Activated CD4-positive, alpha-beta T cell treated with anti-CD3 and anti-CD28 coated beads for 36 hours (primary cell): ENCODE measurements at regions not wholly inside any gene's neighbourhood (a gene's known extent, or its start where the extent isn't known, plus 50 kb on each side); places are given as distances from the start of the nearest gene placed in this dataset.
"Not testable (repeated sequence)": the region's sequence is repeated elsewhere in the genome, so short reads cannot be mapped to it uniquely, and the experiment has no call there.

ENCODE experiments used
- ATAC-seq: fragments of 200-7000 bp; cut with Tn5 transposase; one replicate; pipeline ENCODE4 v1.10.0; 2021; ENCODE audit warnings: mild to moderate bottlenecking, moderate library complexity
- CTCF ChIA-PET: fragments of 350-600 bp; sonication (Branson Sonifier 250); formaldehyde crosslinking; loops from one replicate; lab custom pipeline; 2021; ENCODE audit warnings: antibody characterized with exemption; lab: Charles Lee
- POLR2A ChIA-PET: fragments of 350-600 bp; sonication (Branson Sonifier 250); formaldehyde crosslinking; loops from one replicate; lab custom pipeline; 2021; ENCODE audit warnings: antibody characterized with exemption, inconsistent platforms; lab: Charles Lee
- DNase-seq: peaks from one replicate; pipeline ENCODE4 v3.0.0-alpha.2; 2020
- H3K27ac Mint-ChIP-seq: one replicate; pipeline ENCODE4 v1.8.0; 2021; ENCODE audit warnings: mixed read lengths
- H3K27me3 Mint-ChIP-seq: one replicate; pipeline ENCODE4 v1.8.0; 2021; ENCODE audit warnings: mixed read lengths
- H3K36me3 Mint-ChIP-seq: one replicate; pipeline ENCODE4 v1.8.0; 2021; ENCODE audit warnings: low read depth, mixed read lengths
- H3K4me1 Mint-ChIP-seq: one replicate; pipeline ENCODE4 v1.8.0; 2021; ENCODE audit warnings: mixed read lengths
- H3K4me3 Mint-ChIP-seq: one replicate; pipeline ENCODE4 v1.8.0; 2021; ENCODE audit warnings: mild to moderate bottlenecking, moderate library complexity, mixed read lengths
- H3K9me3 Mint-ChIP-seq: one replicate; pipeline ENCODE4 v1.8.0; 2021; ENCODE audit warnings: low read depth, mixed read lengths
- intact Hi-C, 2 experiments: fragments of 100-400 bp; cut with DNase I in 1 of 2; cut with micrococcal nuclease in 1 of 2; formaldehyde crosslinking; loops; one replicate each; pipeline versions ENCODE4 v1.14.2 to v1.15.1; 2022 to 2024; cut with DNase I, micrococcal nuclease

DNA sequence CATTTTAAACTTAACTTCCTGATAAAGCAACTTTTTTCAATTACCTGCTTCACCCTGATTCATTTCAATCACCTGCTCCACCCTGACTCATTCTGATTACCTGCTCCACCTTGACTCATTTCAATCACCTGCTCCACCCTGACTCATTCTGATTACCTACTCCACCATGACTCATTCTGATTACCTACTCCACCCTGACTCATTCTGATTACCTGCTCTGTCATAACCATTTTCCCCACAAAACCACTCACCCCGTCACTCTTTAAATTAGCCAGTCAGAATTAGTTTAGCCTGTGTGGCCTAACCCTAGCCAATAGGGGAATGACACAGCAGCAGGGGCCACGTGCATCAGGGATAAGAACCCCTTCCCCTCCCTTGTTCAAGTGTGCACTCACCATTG lies 300.5 kb downstream of the PAPSS1 start:
- H3K4me1 Mint-ChIP-seq, H3K36me3 Mint-ChIP-seq, CTCF ChIA-PET, H3K27me3 Mint-ChIP-seq, H3K9me3 Mint-ChIP-seq, H3K27ac Mint-ChIP-seq, H3K4me3 Mint-ChIP-seq, POLR2A ChIA-PET: not testable (repeated sequence)
- peak; percentile 63 for ATAC-seq
- intact Hi-C loops: loop anchor here in 1 of 2 experiments (1.0 kb wide), 1 partner anchor 301 kb away; the partner anchor contains the start of gene PAPSS1
- DNase-seq: peak; percentile 47

DNA sequence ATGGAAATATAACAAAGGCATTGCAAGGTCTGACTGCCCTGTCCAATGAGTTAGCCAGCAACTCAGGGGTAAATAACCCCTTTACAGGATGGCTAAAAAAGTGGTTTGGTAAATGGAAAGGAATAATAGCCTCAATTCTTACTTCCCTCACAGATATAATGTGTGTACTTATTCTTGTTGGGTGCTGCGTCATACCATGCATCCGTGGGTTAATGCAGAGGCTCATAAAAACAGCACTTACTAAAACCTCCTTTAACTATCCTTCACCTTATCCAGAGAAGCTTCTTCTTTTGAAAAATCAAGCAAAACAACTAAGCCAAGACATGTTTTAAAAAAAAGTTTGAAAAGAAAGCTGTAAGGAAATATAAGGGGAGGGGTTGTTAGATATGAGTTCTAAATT lies 301.0 kb downstream of the PAPSS1 start:
- POLR2A ChIA-PET: no interaction called here

DNA sequence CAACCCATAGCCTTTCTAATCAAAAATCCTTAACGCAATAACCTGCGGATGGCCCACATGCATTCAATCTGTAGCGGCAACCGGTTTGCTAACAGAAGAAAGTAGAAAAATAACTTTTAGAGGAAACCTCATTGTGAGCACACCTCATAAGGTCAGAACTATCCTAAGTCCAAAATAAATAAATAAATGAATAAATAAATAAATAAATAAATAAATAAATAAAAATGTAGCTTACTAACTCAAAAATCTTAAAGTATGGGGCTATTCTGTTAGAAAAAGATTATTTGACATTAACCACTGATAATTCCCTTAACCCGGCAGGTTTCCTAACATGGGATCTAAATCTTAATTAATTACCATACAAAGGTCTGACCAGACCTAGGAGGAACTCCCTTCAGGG lies 304.5 kb downstream of the PAPSS1 start:
- H3K4me3 Mint-ChIP-seq, POLR2A ChIA-PET, H3K9me3 Mint-ChIP-seq, H3K4me1 Mint-ChIP-seq, DNase-seq, intact Hi-C loops, ATAC-seq, H3K36me3 Mint-ChIP-seq, CTCF ChIA-PET, H3K27me3 Mint-ChIP-seq, H3K27ac Mint-ChIP-seq: not testable (repeated sequence)

More for the DNA sequence above, 301.0 kb downstream of the PAPSS1 start:
- DNase-seq (no peak), ATAC-seq (no peak)
- intact Hi-C loops: loop anchor here in 1 of 2 experiments (1.0 kb wide), 1 partner anchor 301 kb away; the partner anchor contains the start of gene PAPSS1
- no peaks in the 10 kb centered on the region for H3K36me3 Mint-ChIP-seq
- no peaks in the 10 kb centered on the region for H3K9me3 Mint-ChIP-seq
- CTCF ChIA-PET: no interaction called here
- peaks cover 1% of the 10 kb centered on the region for H3K4me1 Mint-ChIP-seq
- peaks cover 7% of the 10 kb centered on the region for H3K27me3 Mint-ChIP-seq
- no peak overlapping the region for H3K27ac Mint-ChIP-seq
- no peak overlapping the region for H3K4me3 Mint-ChIP-seq

DNA sequence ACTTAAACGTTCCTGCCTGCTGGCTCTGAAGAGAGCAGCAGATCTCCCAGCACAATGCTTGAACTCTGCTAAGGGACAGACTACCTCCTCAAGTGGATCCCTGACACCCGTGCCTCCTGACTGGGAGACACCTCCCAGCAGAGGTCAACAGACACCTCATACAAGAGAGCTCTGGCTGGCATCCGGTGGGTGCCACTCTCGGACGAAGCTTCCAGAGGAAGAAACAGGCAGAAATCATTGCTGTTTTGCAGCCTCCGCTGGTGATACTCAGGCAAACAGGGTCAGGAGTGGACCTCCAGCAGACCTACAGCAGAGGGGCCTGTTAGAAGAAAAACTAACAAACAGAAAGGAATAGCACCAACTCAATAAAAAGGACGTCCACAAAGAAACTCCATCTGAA lies 310.2 kb downstream of the PAPSS1 start:
- H3K4me3 Mint-ChIP-seq, intact Hi-C loops, H3K27ac Mint-ChIP-seq, DNase-seq, H3K36me3 Mint-ChIP-seq, H3K4me1 Mint-ChIP-seq, H3K9me3 Mint-ChIP-seq, POLR2A ChIA-PET, ATAC-seq: not testable (repeated sequence)
- CTCF ChIA-PET: interaction anchor here (0.7 kb wide), 1 partner anchor 18 kb away, joined by 4 read pairs; no protein-coding TSS in a partner anchor
- peaks cover 12% of the 10 kb centered on the region for H3K27me3 Mint-ChIP-seq

DNA sequence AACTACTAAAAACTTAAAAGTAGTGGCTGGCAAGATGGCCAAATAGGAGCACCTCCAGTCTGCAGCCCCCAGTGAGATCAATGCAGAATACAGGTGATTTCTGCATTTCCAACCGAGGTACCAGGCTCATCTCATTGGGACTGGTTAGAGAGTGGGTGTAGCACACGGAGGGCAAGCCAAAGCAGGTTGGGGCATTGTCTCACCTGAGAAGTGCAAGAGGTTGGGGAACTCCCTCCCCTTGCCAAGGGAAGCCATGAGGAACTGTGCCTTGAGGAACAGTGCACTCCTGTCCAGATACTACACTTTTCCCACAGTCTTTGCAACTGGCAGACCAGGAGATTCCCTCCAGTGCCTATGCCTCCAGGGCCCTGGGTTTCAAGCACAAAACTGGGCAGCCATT lies 311.1 kb downstream of the PAPSS1 start:
- POLR2A ChIA-PET: no interaction called here
- Mint-ChIP-seq H3K36me3 (peaks cover 2% of the 10 kb centered on the region), H3K27me3 (peaks cover 10% of the 10 kb centered on the region), H3K9me3 (no peaks in the 10 kb centered on the region), H3K27ac (no peak overlapping the region), H3K4me3 (no peak overlapping the region), H3K4me1 (no peaks in the 10 kb centered on the region)
- ATAC-seq (no peak), DNase-seq (no peak)
- intact Hi-C loops: no loop called here
- CTCF ChIA-PET: no interaction called here

DNA sequence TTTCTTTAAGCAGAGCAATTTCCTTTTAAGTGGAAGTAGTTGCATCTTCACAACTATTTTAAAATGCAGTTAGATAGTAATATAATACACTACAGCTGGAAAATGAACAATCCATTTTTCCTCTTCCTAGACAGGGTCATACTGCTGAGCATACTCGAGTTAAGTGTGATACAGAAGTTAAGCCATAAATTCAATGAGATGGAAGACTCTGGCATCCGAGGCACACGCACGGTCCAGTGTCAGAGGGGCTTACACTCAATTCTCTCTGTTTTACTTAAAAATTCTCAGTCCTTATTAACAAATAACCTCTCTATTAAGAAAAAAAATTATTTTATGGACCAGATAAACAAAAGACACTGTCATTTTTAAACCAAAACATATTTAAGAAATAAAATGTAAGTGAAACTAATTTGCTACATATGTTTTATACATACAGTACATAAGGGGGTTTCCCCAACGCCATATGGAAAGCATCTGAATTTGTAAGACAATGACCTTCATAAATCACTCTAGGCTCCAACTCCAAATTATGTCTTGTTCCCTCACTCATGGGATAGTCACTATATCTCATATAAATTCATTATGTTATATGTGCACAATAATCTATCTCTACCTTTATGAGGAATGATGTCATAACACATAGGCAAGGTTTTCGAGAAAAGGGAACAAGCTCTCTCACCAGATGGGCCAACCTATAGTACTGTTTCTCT lies 315.3 kb downstream of the PAPSS1 start:
- no peaks in the 10 kb centered on the region for H3K36me3 Mint-ChIP-seq
- POLR2A ChIA-PET: no interaction called here
- no peak overlapping the region for H3K4me3 Mint-ChIP-seq
- ATAC-seq (no peak), DNase-seq (no peak)
- no peaks in the 10 kb centered on the region for H3K4me1 Mint-ChIP-seq
- CTCF ChIA-PET: no interaction called here
- intact Hi-C loops: no loop called here
- H3K27me3 Mint-ChIP-seq: peaks cover 11% of the 10 kb centered on the region
- H3K9me3 Mint-ChIP-seq: no peaks in the 10 kb centered on the region
- no peak overlapping the region for H3K27ac Mint-ChIP-seq

DNA sequence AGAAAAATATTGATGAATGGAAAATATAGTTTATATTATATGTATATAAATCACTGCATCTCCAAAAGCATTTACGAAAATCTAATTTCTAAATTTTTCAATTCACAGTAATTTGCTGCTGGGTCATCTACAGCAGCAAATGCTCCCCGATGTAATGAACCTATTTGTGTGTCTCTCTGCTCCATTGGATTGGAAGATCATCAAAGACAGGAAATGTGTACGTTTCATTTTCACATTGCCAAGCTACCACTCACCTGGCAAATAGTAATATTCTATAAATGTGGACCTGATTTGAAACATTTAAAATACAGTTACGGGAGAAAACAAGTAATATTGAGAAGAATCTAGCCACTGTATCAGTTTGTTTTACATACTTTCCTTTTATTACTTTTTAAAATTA lies 317.7 kb downstream of the PAPSS1 start:
- ChIA-PET POLR2A (interaction anchor here (0.6 kb wide), 1 partner anchor 10 kb away, joined by 3 read pairs; no protein-coding TSS in a partner anchor), CTCF (no interaction called here)
- no peak overlapping the region for H3K4me3 Mint-ChIP-seq
- no peak overlapping the region for H3K27ac Mint-ChIP-seq
- H3K36me3 Mint-ChIP-seq: no peaks in the 10 kb centered on the region
- DNase-seq (no peak), ATAC-seq (no peak)
- H3K4me1 Mint-ChIP-seq: no peaks in the 10 kb centered on the region
- peaks cover 12% of the 10 kb centered on the region for H3K27me3 Mint-ChIP-seq
- intact Hi-C loops: no loop called here
- no peaks in the 10 kb centered on the region for H3K9me3 Mint-ChIP-seq

DNA sequence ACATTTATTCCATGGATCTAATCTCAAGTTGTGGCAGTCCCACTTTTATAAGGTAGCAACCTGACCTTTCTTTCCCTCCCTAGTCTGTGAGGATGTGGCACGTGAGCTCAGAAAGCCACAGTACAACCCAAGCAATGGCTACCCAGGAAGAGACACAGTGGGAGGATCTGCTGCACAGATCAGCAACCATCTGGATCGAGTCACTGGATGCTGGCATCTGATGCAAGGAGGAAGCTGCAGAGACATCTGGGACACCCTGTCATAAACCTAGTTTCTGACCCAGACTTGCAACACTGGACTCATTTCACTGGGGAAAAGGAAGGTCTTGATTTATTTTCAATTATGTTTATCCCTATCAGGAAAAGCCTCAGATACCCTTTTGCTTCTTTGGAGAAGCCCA lies 327.1 kb downstream of the PAPSS1 start:
- POLR2A ChIA-PET: interaction anchor here (0.7 kb wide), 1 partner anchor 10 kb away, joined by 3 read pairs; no protein-coding TSS in a partner anchor
- intact Hi-C loops: no loop called here
- Mint-ChIP-seq H3K9me3 (no peaks in the 10 kb centered on the region), H3K4me3 (no peak overlapping the region), H3K36me3 (no peaks in the 10 kb centered on the region), H3K4me1 (no peaks in the 10 kb centered on the region), H3K27me3 (peaks cover 3% of the 10 kb centered on the region), H3K27ac (no peak overlapping the region)
- CTCF ChIA-PET: no interaction called here
- ATAC-seq (no peak), DNase-seq (no peak)

DNA sequence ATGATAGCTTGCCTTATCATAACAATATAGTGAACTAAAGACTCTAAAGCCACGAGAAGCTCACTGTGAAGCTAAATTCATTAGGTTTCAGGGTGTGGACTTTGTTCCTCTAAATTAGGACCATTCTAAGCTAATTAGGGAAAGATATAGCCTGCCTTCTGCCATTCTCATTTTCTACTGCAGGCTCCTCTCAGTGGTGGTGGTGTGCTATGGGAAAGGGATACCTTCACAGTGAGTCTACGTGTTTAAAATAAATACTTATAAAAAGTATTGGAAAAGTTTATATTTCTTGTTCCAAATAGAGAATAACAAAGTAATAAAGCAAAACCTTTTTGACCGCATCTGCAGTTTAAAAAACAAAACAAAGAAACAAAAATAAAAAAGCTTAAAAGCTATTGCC lies 327.7 kb downstream of the PAPSS1 start:
- Mint-ChIP-seq H3K27ac (no peak overlapping the region), H3K4me3 (no peak overlapping the region), H3K36me3 (no peaks in the 10 kb centered on the region), H3K9me3 (no peaks in the 10 kb centered on the region), H3K4me1 (no peaks in the 10 kb centered on the region), H3K27me3 (peaks cover 3% of the 10 kb centered on the region)
- ATAC-seq (no peak), DNase-seq (no peak)
- intact Hi-C loops: no loop called here
- ChIA-PET CTCF (no interaction called here), POLR2A (interaction anchor here (0.7 kb wide), 1 partner anchor 10 kb away, joined by 3 read pairs; no protein-coding TSS in a partner anchor)

DNA sequence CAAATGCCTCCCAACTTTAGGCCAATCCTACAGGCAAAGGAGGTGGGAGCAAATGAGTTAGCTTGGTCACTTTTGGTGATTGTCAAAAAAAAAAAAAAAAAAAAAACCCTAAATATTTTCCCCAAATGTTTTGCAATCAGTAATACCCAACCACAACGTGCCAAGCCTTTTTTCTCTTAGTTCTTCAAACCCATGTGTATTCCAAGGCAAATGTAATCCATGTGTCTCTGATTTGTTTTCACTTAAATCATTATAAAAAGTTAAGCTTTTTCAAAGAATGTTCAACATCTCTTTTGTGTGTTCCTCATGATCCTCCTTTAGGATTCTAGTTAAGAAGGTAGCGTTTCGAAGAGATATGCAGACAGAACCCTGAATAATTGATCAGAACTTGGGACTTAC lies 328.4 kb downstream of the PAPSS1 start:
- H3K4me1 Mint-ChIP-seq: no peaks in the 10 kb centered on the region
- no peaks in the 10 kb centered on the region for H3K36me3 Mint-ChIP-seq
- no peak for ATAC-seq
- H3K4me3 Mint-ChIP-seq: no peak overlapping the region
- H3K27ac Mint-ChIP-seq: no peak overlapping the region
- ChIA-PET POLR2A (no interaction called here), CTCF (no interaction called here)
- DNase-seq: no peak
- H3K27me3 Mint-ChIP-seq: peaks cover 3% of the 10 kb centered on the region
- H3K9me3 Mint-ChIP-seq: no peaks in the 10 kb centered on the region
- intact Hi-C loops: no loop called here

DNA sequence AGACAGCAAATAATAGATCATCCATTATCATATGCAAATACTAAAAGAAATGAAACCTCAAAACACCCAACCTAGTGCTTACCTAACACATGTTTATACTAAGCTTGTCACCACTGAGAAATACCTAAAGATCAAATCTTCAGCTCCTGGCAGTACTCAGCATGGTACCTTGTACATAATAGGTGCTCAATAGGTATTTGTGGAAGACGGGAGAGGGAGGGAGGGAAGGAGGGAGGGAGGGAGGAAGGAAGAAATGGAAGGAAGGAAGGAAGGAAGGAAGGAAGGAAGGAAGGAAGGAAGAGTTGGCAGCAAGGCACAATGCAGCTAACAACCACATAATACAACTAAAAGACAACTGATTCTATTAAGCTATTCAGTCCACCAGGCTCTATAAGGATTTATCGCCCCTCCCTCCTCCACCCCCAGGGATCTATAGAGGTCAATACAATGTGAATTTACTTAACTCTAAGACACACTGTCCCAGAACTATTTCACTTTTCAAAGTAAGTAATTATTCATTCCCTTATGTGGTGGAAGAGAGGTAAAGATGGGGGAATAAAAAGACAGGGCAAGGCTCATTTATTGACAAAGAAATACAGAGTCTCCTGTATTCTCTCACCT lies 328.9 kb downstream of the PAPSS1 start:
- no peak overlapping the region for H3K27ac Mint-ChIP-seq
- no peaks in the 10 kb centered on the region for H3K36me3 Mint-ChIP-seq
- no peak for DNase-seq
- POLR2A ChIA-PET: no interaction called here
- ATAC-seq: no peak
- peaks cover 3% of the 10 kb centered on the region for H3K27me3 Mint-ChIP-seq
- no peaks in the 10 kb centered on the region for H3K4me1 Mint-ChIP-seq
- H3K9me3 Mint-ChIP-seq: no peaks in the 10 kb centered on the region
- CTCF ChIA-PET: no interaction called here
- H3K4me3 Mint-ChIP-seq: no peak overlapping the region
- intact Hi-C loops: no loop called here

DNA sequence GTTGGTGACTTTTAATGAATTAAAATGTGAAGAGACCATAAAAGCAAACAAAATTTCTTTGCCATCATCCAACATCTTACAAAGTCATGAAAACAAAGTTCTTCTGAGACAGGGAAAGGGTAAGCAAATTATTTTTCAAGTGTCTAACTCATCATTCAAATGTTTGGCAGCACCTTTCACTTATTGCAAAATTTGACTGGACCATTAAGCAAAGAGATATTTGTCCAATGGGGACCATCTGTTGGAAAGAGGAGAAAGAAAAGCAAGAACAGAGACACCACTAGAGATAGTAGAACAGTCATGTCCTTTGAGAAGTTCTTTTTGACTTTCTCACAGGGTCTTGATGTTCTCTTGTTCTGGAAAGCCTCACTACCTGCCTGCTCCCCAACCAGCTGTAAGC lies 330.1 kb downstream of the PAPSS1 start:
- CTCF ChIA-PET: no interaction called here
- no peaks in the 10 kb centered on the region for H3K4me1 Mint-ChIP-seq
- H3K27ac Mint-ChIP-seq: no peak overlapping the region
- POLR2A ChIA-PET: no interaction called here
- DNase-seq (no peak), ATAC-seq (no peak)
- intact Hi-C loops: no loop called here
- peaks cover 3% of the 10 kb centered on the region for H3K27me3 Mint-ChIP-seq
- no peak overlapping the region for H3K4me3 Mint-ChIP-seq
- no peaks in the 10 kb centered on the region for H3K9me3 Mint-ChIP-seq
- H3K36me3 Mint-ChIP-seq: no peaks in the 10 kb centered on the region
